ENCODE measurements at regions not wholly inside any gene's neighbourhood (a gene's known extent, or its start where the extent isn't known, plus 50 kb on each side); places are given as distances from the start of the nearest gene placed in this dataset.
"Not testable (repeated sequence)": the region's sequence is repeated elsewhere in the genome, so short reads cannot be mapped to it uniquely, and the experiment has no call there.

DNA sequence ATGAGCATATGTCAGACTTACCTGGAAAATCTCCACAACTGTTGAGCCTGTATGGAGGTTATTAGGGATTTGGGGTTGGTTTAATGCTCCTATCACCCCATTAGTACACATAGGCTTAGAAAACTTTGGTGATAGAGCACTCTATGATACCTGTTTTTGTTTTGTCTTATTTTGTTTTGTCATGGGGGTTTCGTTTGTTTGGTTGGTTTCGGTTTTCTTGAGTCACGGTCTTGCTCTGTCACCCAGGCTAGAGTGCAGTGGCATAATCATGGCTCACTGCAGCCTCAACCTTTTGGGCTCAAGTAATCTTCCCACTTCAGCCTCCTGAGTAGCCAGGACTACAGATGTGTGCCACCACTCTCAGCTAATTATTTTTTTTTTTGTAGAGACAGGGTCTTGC, 70.0 kb downstream of the MZT1 start:
- no peak for DNase-seq (ENCODE audit: low read depth)

DNA sequence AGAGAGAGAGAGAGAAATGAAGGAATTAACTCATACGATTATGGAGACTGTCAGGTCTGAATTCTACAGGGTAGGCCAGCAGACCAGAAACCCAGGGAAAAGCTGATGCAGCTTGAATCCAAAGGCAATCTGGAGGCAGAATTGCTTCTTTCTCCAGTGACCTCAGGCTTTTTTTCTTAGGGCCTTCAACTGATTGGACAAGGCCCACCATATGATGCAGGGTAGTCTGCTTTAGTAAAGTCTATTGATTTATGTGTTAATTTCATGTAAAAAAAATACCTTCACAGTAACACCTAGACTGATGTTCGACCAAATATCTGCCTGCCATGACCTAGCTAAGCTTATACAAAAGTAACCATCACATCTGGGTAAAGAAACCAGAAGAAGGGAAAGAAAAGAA, 71.1 kb downstream of the MZT1 start:
- no peak for DNase-seq (ENCODE audit: low read depth)

DNA sequence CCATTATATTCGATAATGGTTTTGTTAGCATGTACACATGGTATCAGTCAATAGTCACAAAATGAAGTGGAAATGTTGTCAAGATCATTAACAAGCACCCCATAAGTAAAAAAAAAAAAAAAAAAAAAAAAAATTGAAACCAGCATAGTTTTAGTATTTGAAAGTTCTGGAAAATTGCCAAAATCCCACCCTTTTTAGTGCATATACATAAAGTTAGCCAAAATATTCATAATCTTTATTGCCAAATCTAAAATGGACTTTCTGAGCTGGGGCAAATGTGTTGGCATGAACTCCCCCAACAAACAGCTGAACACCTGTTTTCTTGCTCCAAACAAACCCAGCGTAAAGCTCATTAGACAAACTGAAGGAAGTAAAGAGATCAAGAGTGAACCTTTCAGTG, 73.9 kb downstream of the MZT1 start:
- no peak for DNase-seq (ENCODE audit: low read depth)

DNA sequence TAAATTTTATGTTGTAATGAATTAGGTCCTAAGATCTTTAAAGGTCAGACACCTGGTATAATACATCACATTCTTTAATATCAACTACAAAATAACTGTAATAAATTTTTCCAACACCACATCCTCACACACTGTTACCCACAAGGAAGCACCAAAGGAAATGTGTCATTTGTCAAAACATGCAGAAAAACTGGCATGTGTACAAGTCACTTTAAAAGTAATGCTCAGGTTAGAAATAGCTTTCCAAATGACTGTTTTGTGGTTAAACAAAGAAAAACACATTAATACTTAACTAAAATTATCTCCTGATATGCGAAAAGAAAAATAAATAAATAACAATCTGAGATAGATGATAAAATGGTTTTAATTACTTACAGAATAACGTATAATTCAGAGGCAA, 74.7 kb downstream of the MZT1 start:
- no peak for DNase-seq (ENCODE audit: low read depth)

GRCh38 chr13:72651144-72651543, 76.3 kb downstream of the MZT1 start:
- DNase-seq (ENCODE audit: low read depth), result no peak

- no peak for DNase-seq (ENCODE audit: low read depth)
These were observed 77.3 kb downstream of the MZT1 start for GRCh38 chr13:72650051-72650700.

GRCh38 chr13:72648513-72649065, 78.8 kb downstream of the MZT1 start:
- no peak for DNase-seq (ENCODE audit: low read depth)

- DNase-seq (ENCODE audit: low read depth), result no peak
These were observed 80.0 kb downstream of the MZT1 start for GRCh38 chr13:72647422-72647821.

DNA sequence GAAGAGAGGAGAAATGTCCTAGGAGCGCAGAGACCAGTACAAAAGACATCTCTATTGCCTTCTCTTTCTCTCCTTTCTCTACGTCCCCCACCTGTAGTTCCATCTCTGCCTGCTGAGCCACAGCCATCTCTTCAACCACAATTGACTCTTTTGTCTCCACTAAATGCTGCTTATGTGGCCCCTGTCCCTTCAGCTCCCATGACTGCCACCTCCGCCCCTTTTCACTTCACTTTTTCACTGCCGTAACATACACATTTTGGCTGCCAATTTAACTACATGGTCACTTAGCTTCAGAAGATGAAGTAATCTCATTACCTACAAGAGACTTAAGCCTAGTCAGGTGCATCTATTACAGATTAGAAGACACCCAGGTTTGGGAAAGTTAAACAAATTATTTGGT, 81.9 kb downstream of the MZT1 start:
- no peak for DNase-seq (ENCODE audit: low read depth)

- peak; percentile 38 for DNase-seq (ENCODE audit: low read depth)
These were observed 84.0 kb downstream of the MZT1 start for GRCh38 chr13:72643311-72643989.

DNA sequence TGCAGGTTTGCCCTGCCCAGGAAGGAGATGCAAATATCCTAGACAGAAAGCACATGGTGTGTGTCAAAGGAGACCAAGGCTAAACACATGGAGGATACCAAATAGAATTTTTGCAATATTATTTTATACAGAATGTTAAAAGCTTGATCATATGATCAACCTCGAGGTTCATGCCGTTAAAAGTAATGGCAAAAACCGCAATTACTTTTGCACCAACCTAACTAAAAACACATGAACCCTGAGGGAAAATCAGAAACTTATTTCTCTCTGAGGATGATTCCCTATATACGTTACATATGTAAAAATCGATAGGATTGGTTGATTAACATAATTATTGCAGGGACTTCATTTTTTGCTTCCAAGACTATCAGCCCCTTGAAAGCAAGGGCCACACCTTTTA, 88.1 kb downstream of the MZT1 start:
- DNase-seq (ENCODE audit: low read depth), result no peak

GRCh38 chr13:72638059-72638815, 89.2 kb downstream of the MZT1 start:
- no peak for DNase-seq (ENCODE audit: low read depth)

GRCh38 chr13:72637561-72637960, 89.9 kb downstream of the MZT1 start:
- DNase-seq (ENCODE audit: low read depth), result no peak

DNA sequence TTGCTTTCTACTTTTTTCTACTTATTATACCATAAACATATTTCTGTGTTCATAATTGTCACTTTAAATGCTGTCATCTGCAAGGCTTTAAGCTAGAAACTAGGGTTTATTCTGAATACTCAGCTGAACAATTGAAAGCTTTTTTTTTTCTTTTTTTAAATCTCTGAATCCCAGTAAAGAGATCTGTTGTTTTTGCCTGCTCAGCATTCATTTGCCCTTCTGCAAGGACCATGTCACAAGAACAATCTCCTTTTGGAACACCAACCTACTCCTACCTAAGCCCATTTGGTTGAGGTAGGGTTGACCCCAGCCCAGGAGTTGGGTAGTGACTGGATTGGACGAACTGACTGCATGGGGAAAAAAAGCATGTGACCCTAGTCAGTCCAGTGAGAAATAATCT, 92.6 kb downstream of the MZT1 start:
- no peak for DNase-seq (ENCODE audit: low read depth)

DNA sequence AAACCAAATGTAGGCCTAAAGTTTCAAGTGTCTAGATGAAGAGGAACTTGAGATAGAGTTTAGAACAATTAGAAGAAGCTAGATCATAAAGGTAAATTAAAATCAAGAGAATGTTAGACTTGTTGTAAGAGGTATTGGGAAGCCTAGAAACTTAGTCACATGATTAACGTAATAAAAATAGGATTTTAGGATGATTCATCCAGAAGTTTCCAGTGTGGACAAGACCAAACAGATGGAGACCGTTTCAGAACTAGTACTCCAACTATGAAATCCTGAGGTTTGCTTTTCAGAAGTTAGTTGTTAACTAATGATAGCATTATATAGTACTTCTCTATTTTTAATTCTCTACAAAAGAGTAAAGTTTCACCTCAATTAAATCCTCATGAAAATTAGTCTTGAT, 104.9 kb downstream of the MZT1 start:
- no peak for DNase-seq (ENCODE audit: low read depth)

- DNase-seq (ENCODE audit: low read depth), result no peak
These were observed 106.6 kb downstream of the MZT1 start for GRCh38 chr13:72620874-72621273.

DNA sequence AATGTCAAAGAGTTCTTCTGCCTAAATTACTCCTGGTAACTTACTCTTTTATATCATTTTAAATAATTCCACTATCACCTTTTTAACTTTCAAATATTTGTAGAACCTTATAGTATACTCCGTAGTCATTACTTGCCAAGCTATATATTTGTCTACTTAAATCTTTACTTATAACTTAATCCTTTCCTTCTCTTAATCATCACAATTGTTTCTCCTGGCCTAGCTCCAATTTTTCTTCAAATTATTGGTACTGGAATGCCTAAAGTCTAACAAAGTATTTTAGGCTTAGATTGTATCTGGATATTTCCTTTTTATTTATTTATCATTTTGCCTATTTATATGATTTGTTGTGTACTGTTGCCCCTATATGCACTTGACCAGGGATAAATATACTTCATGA, 109.5 kb downstream of the MZT1 start:
- no peak for DNase-seq (ENCODE audit: low read depth)

DNA sequence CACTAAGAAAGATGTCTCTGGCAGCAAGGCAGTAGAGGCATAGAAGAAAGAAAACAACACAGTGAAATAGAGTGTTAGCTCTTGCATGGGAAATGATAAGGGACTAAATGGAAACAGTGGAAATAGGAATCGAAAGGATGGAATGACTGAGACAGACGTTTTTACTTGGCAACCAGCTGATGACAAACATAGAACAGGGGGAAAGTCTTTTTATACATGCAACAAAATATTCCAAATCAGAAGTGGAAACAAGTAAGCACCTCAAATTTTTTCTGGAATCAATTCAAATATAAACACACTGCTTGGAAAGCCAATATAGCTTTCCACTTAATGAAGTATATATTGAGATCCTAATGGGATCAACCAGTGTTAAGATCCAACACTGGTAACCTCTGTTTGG, 110.2 kb downstream of the MZT1 start:
- no peak for DNase-seq (ENCODE audit: low read depth)

DNA sequence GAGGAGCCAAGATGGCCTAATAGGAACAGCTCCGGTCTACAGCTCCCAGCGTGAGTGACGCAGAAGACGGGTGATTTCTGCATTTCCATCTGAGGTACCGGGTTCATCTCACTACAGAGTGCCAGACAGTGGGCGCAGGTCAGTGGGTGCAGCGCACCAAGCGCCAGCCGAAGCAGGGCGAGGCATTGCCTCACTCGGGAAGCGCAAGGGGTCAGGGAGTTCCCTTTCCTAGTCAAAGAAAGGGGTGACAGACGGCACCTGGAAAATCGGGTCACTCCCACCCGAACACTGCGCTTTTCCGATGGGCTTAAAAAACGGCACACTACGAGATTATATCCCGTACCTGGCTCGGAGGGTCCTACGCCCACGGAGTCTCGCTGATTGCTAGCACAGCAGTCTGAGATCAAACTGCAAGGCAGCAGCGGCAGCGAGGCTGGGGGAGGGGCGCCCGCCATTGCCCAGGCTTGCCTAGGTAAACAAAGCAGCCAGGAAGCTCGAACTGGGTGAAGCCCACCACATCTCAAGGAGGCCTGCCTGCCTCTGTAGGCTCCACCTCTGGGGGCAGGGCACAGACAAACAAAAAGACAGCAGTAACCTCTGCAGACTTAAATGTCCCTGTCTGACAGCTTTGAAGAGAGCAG, 117.1 kb downstream of the MZT1 start:
- DNase-seq (ENCODE audit: low read depth), result not testable (repeated sequence)

DNA sequence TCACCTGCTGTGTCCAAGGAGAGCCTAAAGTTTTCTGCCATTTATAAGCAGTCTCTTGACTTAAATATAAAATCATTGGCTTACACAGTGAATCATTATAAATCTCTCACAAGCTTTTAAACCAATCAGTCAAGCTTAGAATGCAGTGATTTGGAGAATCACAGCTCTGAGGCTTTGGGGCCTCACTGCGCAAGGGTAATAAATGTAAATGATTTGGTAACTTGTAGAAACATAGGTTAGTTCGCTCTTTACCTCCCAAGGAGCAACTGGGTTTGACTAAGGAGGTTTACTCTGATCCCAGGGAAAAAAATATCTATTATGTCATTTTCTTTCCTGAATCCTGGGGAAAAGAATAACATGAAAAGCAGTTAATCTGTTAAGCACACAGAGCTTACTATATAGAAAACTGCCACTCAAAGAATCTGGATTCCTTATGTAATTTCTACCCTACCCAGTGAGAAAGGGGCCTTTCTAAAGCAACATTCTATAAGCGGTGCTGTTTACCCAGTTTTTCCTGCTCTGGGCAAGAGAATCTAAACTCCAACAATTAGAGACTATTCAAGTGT, 128.2 kb downstream of the MZT1 start:
- DNase-seq (ENCODE audit: low read depth), result no peak

DNA sequence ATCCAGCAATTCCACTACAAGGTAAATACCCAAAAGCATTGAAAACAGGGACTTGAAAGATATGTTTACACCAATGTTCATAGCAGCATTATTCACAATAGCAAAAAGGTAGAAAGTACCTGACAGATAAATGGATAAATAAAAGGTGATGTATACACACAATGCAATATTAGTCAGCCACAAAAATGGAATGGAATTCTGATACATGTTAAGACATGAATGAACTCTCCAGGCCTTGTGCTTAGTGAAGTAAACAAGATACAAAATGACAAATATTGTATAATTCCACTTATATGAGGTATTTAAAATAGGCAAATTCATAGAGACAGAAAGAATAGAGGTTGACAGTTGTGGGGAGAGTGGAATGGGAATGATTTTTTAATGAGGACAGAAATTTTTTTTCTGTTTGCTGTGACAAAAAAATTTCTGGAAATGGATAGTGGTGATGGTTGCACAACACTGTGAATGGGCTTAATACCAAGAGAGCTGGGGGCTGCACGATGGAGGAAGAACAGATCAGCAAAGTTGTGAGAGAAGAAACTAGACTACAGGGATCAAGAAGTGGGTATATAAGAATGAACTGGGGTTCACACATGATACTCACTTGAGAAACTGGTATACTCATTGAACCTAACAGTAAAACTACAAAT, 137.2 kb downstream of the MZT1 start:
- DNase-seq (ENCODE audit: low read depth), result no peak

GRCh38 chr13:72586518-72586917, 140.9 kb downstream of the MZT1 start:
- DNase-seq (ENCODE audit: low read depth), result no peak
